Breast epithelium (tissue), 4 donors: ENCODE measurements at regions not wholly inside any gene's neighbourhood (a gene's known extent, or its start where the extent isn't known, plus 50 kb on each side); places are given as distances from the start of the nearest gene placed in this dataset.

Experiments used
- DNase-seq, 2 donors: peaks; one replicate each; pipeline ENCODE4 v3.0.0-alpha.2; 2019; ENCODE audit warnings: low spot score in 2 of 2
- H3K27ac ChIP-seq, 2 donors: fragments of 200-600 bp; sonication (generic) in 1 of 2; one replicate each; pipeline ENCODE4 v1.5.1; 2016 to 2019; ENCODE audit warnings: mild to moderate bottlenecking in 1 of 2
- H3K27me3 ChIP-seq, 2 donors: fragments of 200-600 bp; sonication (generic) in 1 of 2; one replicate each; pipeline versions ENCODE4 v1.5.1 to v1.6.0; 2017 to 2019; ENCODE audit warnings: control low read depth in 1 of 2, mild to moderate bottlenecking in 1 of 2
- H3K36me3 ChIP-seq: fragments of 200-600 bp; one replicate; pipeline ENCODE4 v1.5.1; 2019
- H3K4me1 ChIP-seq, 2 donors: fragments of 200-600 bp; sonication (generic); one replicate each; pipeline ENCODE4 v1.5.1; 2016 to 2019; ENCODE audit warnings: control low read depth in 1 of 2
- H3K4me3 ChIP-seq, 3 donors: fragments of 200-600 bp; sonication (generic); 1 replicate in 2 of 3; 2 replicates in 1 of 3; pipeline ENCODE4 v1.5.1; 2016 to 2019; ENCODE audit warnings: mild to moderate bottlenecking in 3 of 3, moderate library complexity in 2 of 3
- H3K9me3 ChIP-seq, 2 donors: fragments of 200-600 bp; sonication (generic) in 1 of 2; one replicate each; pipeline ENCODE4 v1.5.1; 2016 to 2019; ENCODE audit warnings: control low read depth in 1 of 2
- POLR2A ChIP-seq: fragments of 450-650 bp; IDR thresholded peaks from one replicate; pipeline ENCODE4 v1.6.1; 2016; ENCODE audit warnings: antibody characterized with exemption, mild to moderate bottlenecking, moderate library complexity
- POLR2AphosphoS5 ChIP-seq, 3 donors: sonication (generic); formaldehyde crosslinking; IDR thresholded peaks; one replicate each; pipeline ENCODE4 v1.6.1; 2017; ENCODE audit warnings: antibody characterized with exemption in 3 of 3
- intact Hi-C: fragments of 100-400 bp; cut with DNase I; formaldehyde crosslinking; loops from one replicate; pipeline ENCODE4 v1.15.1; 2023; ENCODE audit warnings: low total_unique reads
- TF ChIP-seq, protein P1 (sequence below), 3 donors: fragments of 450-650 bp; IDR thresholded peaks; one replicate each; pipeline ENCODE4 v1.5.1; 2016 to 2017; ENCODE audit warnings: antibody characterized with exemption in 3 of 3, mild to moderate bottlenecking in 3 of 3, moderate library complexity in 3 of 3

DNA sequence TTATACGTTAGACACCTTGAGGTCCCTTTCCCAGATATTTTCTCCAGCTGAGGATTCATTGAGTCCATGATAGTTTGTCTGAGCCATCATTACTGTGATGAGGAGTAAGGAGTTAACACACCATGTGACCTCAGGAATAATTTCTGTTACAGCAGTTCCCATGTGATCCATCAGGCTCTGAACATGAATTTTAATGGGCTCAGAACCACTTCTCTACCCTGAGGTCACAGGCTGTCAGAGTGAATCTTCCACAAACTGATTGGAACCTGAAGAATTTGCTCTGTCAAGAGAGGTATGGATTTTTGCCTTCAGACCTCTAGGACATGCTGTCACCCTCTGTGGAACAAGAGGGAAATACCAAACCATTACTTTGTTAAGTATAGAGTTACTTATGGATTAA lies 81.0 kb downstream of the NTMT2 start:
- no peak for TF ChIP-seq POLR2AphosphoS5 (IDR thresholded peaks at IDR 0.05)
- TF ChIP-seq POLR2A, result no peak
- TF ChIP-seq, protein P1, sequence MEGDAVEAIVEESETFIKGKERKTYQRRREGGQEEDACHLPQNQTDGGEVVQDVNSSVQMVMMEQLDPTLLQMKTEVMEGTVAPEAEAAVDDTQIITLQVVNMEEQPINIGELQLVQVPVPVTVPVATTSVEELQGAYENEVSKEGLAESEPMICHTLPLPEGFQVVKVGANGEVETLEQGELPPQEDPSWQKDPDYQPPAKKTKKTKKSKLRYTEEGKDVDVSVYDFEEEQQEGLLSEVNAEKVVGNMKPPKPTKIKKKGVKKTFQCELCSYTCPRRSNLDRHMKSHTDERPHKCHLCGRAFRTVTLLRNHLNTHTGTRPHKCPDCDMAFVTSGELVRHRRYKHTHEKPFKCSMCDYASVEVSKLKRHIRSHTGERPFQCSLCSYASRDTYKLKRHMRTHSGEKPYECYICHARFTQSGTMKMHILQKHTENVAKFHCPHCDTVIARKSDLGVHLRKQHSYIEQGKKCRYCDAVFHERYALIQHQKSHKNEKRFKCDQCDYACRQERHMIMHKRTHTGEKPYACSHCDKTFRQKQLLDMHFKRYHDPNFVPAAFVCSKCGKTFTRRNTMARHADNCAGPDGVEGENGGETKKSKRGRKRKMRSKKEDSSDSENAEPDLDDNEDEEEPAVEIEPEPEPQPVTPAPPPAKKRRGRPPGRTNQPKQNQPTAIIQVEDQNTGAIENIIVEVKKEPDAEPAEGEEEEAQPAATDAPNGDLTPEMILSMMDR (IDR thresholded peaks at IDR 0.05), result no peak
- intact Hi-C loops, result no loop called here
- Histone ChIP-seq H3K27ac (no peak overlapping the region), H3K9me3 (no peaks in the 10 kb centered on the region), H3K4me1 (no peaks in the 10 kb centered on the region), H3K36me3 (no peaks in the 10 kb centered on the region), H3K4me3 (no peak overlapping the region), H3K27me3 (no peaks in the 10 kb centered on the region)
- DNase-seq, result no peak

DNA sequence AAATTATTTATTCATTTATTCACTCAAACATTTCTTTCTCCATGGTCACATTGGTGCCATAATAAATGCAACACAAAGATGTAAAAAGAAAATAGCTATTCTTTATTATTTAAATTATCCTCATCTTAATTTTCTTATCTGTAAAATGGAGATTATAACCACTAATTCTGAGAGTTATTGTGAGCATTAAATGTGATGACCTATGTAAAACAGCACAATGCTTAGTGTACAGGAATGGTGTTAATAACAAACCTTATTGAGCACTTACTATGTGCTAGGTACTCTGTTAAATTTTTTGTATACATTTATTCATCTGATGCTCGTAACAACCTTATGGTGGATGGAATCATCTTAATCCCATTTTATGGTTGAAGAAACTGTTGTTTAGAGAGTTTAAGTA lies 84.6 kb downstream of the NTMT2 start:
- no peak for DNase-seq
- Histone ChIP-seq H3K9me3 (no peaks in the 10 kb centered on the region), H3K4me1 (no peaks in the 10 kb centered on the region), H3K4me3 (no peak overlapping the region), H3K27ac (no peak overlapping the region), H3K36me3 (no peaks in the 10 kb centered on the region), H3K27me3 (no peaks in the 10 kb centered on the region)
- TF ChIP-seq POLR2AphosphoS5 (IDR thresholded peaks at IDR 0.05) (no peak), POLR2A (no peak)
- TF ChIP-seq, protein P1 (IDR thresholded peaks at IDR 0.05), result no peak
- intact Hi-C loops, result no loop called here

DNA sequence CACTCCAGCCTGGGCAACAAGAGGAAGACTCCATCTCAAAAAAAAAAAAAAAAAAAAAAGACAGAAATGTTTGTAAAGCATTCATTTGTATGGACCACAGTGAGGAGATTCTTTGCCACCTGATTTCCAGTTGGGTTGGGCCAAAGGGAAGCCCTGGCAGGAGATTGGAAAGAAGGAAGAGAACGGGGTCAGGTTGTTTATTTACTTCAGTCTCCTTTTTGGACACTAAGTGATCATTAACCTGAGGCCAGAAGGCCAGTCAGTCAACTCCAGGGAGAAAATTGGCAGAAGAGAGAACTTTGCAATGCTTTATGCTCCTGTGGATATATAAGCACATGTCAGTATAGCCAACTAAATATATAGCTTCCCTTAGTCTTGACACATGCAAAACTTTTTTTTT lies 85.9 kb downstream of the NTMT2 start:
- intact Hi-C loops, result no loop called here
- no peaks in the 10 kb centered on the region for H3K36me3 ChIP-seq
- TF ChIP-seq POLR2AphosphoS5 (IDR thresholded peaks at IDR 0.05), result no peak
- TF ChIP-seq, protein P1 (IDR thresholded peaks at IDR 0.05), result no peak
- H3K9me3 ChIP-seq, result no peaks in the 10 kb centered on the region
- no peaks in the 10 kb centered on the region for H3K4me1 ChIP-seq
- no peaks in the 10 kb centered on the region for H3K27me3 ChIP-seq
- no peak for DNase-seq
- H3K27ac ChIP-seq, result no peak overlapping the region
- H3K4me3 ChIP-seq, result no peak overlapping the region

DNA sequence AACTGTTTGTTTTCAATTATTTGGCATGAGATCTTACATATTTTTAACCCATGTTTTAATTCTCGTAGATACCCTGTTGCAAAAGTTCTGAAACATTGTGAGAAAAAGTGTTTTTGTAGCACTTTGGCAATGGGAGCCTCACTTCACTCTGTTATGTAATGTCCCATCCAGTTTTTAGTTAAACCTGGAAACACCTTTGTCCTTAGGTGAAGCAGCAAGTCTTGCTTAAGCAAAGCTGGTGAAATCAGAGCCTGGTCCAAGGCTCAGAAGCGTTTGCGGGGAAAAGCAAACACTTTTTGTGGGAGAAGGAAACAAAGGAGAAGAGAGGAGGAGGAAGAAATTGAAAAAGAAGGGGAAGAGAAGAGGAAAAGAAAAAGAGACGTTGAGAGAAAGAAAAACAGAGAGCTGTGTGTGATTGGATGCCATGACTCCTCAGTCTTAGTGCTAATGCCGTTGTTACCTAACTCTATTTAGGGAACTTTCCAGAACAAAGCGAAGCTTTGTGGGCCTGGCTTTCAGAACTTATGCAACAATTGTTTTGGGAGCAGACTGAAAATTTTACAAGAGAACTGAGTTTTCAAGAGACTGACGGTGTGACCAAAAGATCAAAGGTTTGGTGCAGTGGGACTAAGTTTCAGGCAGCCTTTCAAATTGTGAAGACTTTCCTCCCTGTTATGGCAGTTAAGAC lies 93.1 kb downstream of the NTMT2 start:
- Histone ChIP-seq H3K27ac (no peak overlapping the region), H3K9me3 (no peaks in the 10 kb centered on the region), H3K4me3 (no peak overlapping the region), H3K27me3 (no peaks in the 10 kb centered on the region), H3K4me1 (no peaks in the 10 kb centered on the region), H3K36me3 (no peaks in the 10 kb centered on the region)
- TF ChIP-seq, protein P1 (IDR thresholded peaks at IDR 0.05), result no peak
- no peak for TF ChIP-seq POLR2AphosphoS5 (IDR thresholded peaks at IDR 0.05)
- TF ChIP-seq POLR2A, result no peak
- intact Hi-C loops, result loop anchor here (2.0 kb wide), 1 partner anchor 76 kb away; no protein-coding TSS in a partner anchor
- DNase-seq, result no peak

DNA sequence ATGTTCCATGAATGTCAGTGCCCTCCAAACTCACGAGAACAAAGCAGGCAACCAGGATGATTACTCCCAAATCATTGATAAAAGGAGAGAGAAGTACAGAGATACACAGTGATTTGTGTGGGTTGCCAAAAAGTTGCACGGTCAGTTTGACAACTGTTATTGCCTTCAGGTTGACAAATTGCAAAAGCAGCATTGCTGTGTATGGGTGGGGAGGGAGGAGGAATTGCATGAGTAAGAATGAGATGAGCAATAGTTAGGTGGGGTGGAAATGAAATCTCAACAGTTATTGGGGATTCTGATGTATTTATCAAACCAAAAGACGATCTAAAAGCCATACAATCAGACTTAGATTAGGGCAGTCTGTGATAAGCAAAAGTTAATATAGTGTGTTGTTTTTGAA lies 93.7 kb downstream of the NTMT2 start:
- intact Hi-C loops, result loop anchor here (2.0 kb wide), 1 partner anchor 77 kb away; no protein-coding TSS in a partner anchor
- DNase-seq, result no peak
- no peak overlapping the region for H3K27ac ChIP-seq
- no peak overlapping the region for H3K4me3 ChIP-seq
- no peaks in the 10 kb centered on the region for H3K9me3 ChIP-seq
- H3K27me3 ChIP-seq, result no peaks in the 10 kb centered on the region
- no peak for TF ChIP-seq POLR2A
- TF ChIP-seq, protein P1 (IDR thresholded peaks at IDR 0.05), result no peak
- TF ChIP-seq POLR2AphosphoS5 (IDR thresholded peaks at IDR 0.05), result no peak
- H3K36me3 ChIP-seq, result no peaks in the 10 kb centered on the region
- H3K4me1 ChIP-seq, result no peaks in the 10 kb centered on the region
